Activated B cell treated with CpG ODN at 0.5 μM for 24 hours (primary cell): ENCODE measurements at regions not wholly inside any gene's neighbourhood (a gene's known extent, or its start where the extent isn't known, plus 50 kb on each side); places are given as distances from the start of the nearest gene placed in this dataset.
A peak's percentile ranks its signal among the peaks of the same experiment; 100 is the strongest.

Experiments
- ATAC-seq: fragments of 200-7000 bp; cut with Tn5 transposase; one replicate; pipeline ENCODE4 v1.10.0; 2021; ENCODE audit warnings: low read depth, mild to moderate bottlenecking, moderate library complexity
- CTCF ChIA-PET: fragments of 350-600 bp; sonication (Branson Sonifier 250); formaldehyde crosslinking; loops from one replicate; lab custom pipeline; 2021; ENCODE audit warnings: antibody characterized with exemption; lab: Charles Lee
- POLR2A ChIA-PET: fragments of 350-600 bp; sonication (Branson Sonifier 250); formaldehyde crosslinking; loops from one replicate; lab custom pipeline; 2021; ENCODE audit warnings: antibody characterized with exemption; lab: Charles Lee
- DNase-seq: peaks from one replicate; pipeline ENCODE4 v3.0.0; 2022
- H3K27ac Mint-ChIP-seq: one replicate; pipeline ENCODE4 v1.8.0; 2020; ENCODE audit warnings: mixed read lengths
- H3K27me3 Mint-ChIP-seq: one replicate; pipeline ENCODE4 v1.8.0; 2021; ENCODE audit warnings: mixed read lengths
- H3K36me3 Mint-ChIP-seq: one replicate; pipeline ENCODE4 v1.8.0; 2021; ENCODE audit warnings: low read depth, mixed read lengths
- H3K4me1 Mint-ChIP-seq: one replicate; pipeline ENCODE4 v1.8.0; 2021; ENCODE audit warnings: mixed read lengths
- H3K4me3 Mint-ChIP-seq: one replicate; pipeline ENCODE4 v1.8.0; 2020; ENCODE audit warnings: mild to moderate bottlenecking, mixed read lengths
- H3K9me3 Mint-ChIP-seq: one replicate; pipeline ENCODE4 v1.8.0; 2020; ENCODE audit warnings: mixed read lengths
- CTCF ChIP-seq: fragments of 200-600 bp; IDR thresholded peaks from one replicate; pipeline ENCODE4 v1.8.0; 2022; ENCODE audit warnings: antibody characterized with exemption, mild to moderate bottlenecking
- intact Hi-C: fragments of 100-400 bp; cut with micrococcal nuclease; formaldehyde crosslinking; loops from one replicate; pipeline ENCODE4 v1.15.1; 2024

- Mint-ChIP-seq H3K27ac (no peak overlapping the region), H3K9me3 (peaks cover 3% of the 10 kb centered on the region)
- CTCF ChIA-PET: interaction anchor here (0.7 to 1.8 kb wide), 4 partner anchors 10 to 162 kb away, joined by 3 to 12 read pairs (median 6); no protein-coding TSS in a partner anchor
Measured at GRCh38 chr10:124156524-124157260, 63.3 kb upstream of the CHST15 start.

GRCh38 chr10:124155781-124156435, 62.5 kb upstream of the CHST15 start:
- no peak for TF ChIP-seq CTCF
- intact Hi-C loops: no loop called here
- H3K36me3 Mint-ChIP-seq: no peaks in the 10 kb centered on the region

More at GRCh38 chr10:124156524-124157260, 63.3 kb upstream of the CHST15 start:
- H3K27me3 Mint-ChIP-seq: peaks cover 3% of the 10 kb centered on the region
- intact Hi-C loops: loop anchor here (1.0 kb wide), 2 partner anchors 131 to 161 kb away; no protein-coding TSS in a partner anchor
- H3K4me3 Mint-ChIP-seq: no peak overlapping the region
- POLR2A ChIA-PET: no interaction called here
- no peak for ATAC-seq
- H3K36me3 Mint-ChIP-seq: no peaks in the 10 kb centered on the region
- TF ChIP-seq CTCF: no peak
- DNase-seq: no peak
- no peaks in the 10 kb centered on the region for H3K4me1 Mint-ChIP-seq

GRCh38 chr10:124153023-124153826, 59.8 kb upstream of the CHST15 start:
- peaks cover 3% of the 10 kb centered on the region for H3K9me3 Mint-ChIP-seq
- ChIA-PET POLR2A (interaction anchor here (1.2 to 1.3 kb wide), 2 partner anchors 47 to 61 kb away, joined by 3 read pairs; no protein-coding TSS in a partner anchor), CTCF (no interaction called here)
- intact Hi-C loops: loop anchor here (2.0 kb wide), 3 partner anchors 28 to 118 kb away; partner anchors contain the start of gene CHST15
- H3K4me3 Mint-ChIP-seq: no peak overlapping the region
- H3K27me3 Mint-ChIP-seq: no peaks in the 10 kb centered on the region
- H3K27ac Mint-ChIP-seq: no peak overlapping the region
- no peak for TF ChIP-seq CTCF
- peak; percentile 68 for ATAC-seq
- H3K4me1 Mint-ChIP-seq: peaks cover 16% of the 10 kb centered on the region
- peak; percentile 28 for DNase-seq
- no peaks in the 10 kb centered on the region for H3K36me3 Mint-ChIP-seq

More at GRCh38 chr10:124155781-124156435, 62.5 kb upstream of the CHST15 start:
- H3K27ac Mint-ChIP-seq: no peak overlapping the region
- ChIA-PET CTCF (interaction anchor here (1.6 to 1.8 kb wide), 2 partner anchors 160 to 162 kb away, joined by 8 to 12 read pairs; no protein-coding TSS in a partner anchor), POLR2A (no interaction called here)
- H3K9me3 Mint-ChIP-seq: peaks cover 3% of the 10 kb centered on the region
- H3K4me1 Mint-ChIP-seq: no peaks in the 10 kb centered on the region
- DNase-seq (no peak), ATAC-seq (no peak)
- no peak overlapping the region for H3K4me3 Mint-ChIP-seq
- H3K27me3 Mint-ChIP-seq: no peaks in the 10 kb centered on the region

- DNase-seq: no peak
- CTCF ChIA-PET: no interaction called here
- Mint-ChIP-seq H3K4me1 (peaks cover 16% of the 10 kb centered on the region), H3K4me3 (no peak overlapping the region), H3K9me3 (no peaks in the 10 kb centered on the region), H3K27me3 (no peaks in the 10 kb centered on the region), H3K36me3 (no peaks in the 10 kb centered on the region), H3K27ac (no peak overlapping the region)
- POLR2A ChIA-PET: interaction anchor here (1.1 to 1.3 kb wide), 3 partner anchors 46 to 89 kb away, joined by 3 to 4 read pairs (median 3); no protein-coding TSS in a partner anchor
- peak; percentile 7 for ATAC-seq
- TF ChIP-seq CTCF: no peak
- intact Hi-C loops: loop anchor here (2.0 kb wide), 3 partner anchors 28 to 118 kb away; partner anchors contain the start of gene CHST15
Measured at GRCh38 chr10:124152139-124153022, 59.0 kb upstream of the CHST15 start.
